Kidney epithelial cell (primary cell): ENCODE measurements at regions not wholly inside any gene's neighbourhood (a gene's known extent, or its start where the extent isn't known, plus 50 kb on each side); places are given as distances from the start of the nearest gene placed in this dataset.

Experiments used
- DNase-seq: peaks from one replicate; pipeline ENCODE4 v3.0.0-alpha.2; 2010; ENCODE audit warnings: low read depth
- H3K27me3 ChIP-seq: 2 replicates; pipeline ENCODE4 v1.6.0; 2011; ENCODE audit warnings: low read length; ENCODE audit not compliant: control insufficient read depth, insufficient read depth
- H3K36me3 ChIP-seq: 2 replicates; pipeline ENCODE4 v1.5.1; 2011; ENCODE audit warnings: low read length; ENCODE audit not compliant: control insufficient read depth, insufficient read depth
- H3K4me3 ChIP-seq: 2 replicates; pipeline ENCODE4 v1.5.1; 2011; ENCODE audit warnings: low read depth, mild to moderate bottlenecking, control low read depth, low read length
- CTCF ChIP-seq: IDR thresholded peaks from 2 replicates; pipeline ENCODE4 v1.5.1; 2011; ENCODE audit warnings: mild to moderate bottlenecking, moderate library complexity, low read length, control low read depth, inconsistent platforms; ENCODE audit not compliant: insufficient read depth, poor library complexity, severe bottlenecking

GRCh38 chr4:141578451-141578850, 57.9 kb upstream of the IL15 start:
- TF ChIP-seq CTCF, result no peak
- Histone ChIP-seq H3K4me3 (no peak overlapping the region), H3K36me3 (no peaks in the 10 kb centered on the region), H3K27me3 (no peaks in the 10 kb centered on the region)
- no peak for DNase-seq

GRCh38 chr4:141580523-141580922, 55.9 kb upstream of the IL15 start:
- DNase-seq, result no peak
- Histone ChIP-seq H3K27me3 (no peaks in the 10 kb centered on the region), H3K36me3 (no peaks in the 10 kb centered on the region), H3K4me3 (no peak overlapping the region)
- TF ChIP-seq CTCF, result no peak
